ENCODE measurements at regions not wholly inside any gene's neighbourhood (a gene's known extent, or its start where the extent isn't known, plus 50 kb on each side); places are given as distances from the start of the nearest gene placed in this dataset.

GRCh38 chr1:199075792-199076191, 437.0 kb downstream of the PTPRC start:
- TF ChIP-seq CTCF (IDR thresholded peaks at IDR 0.05), result no peak
- TF ChIP-seq POLR2A (IDR thresholded peaks at IDR 0.05), result no peak
